HFF-Myc (cell line): ENCODE measurements at regions not wholly inside any gene's neighbourhood (a gene's known extent, or its start where the extent isn't known, plus 50 kb on each side); places are given as distances from the start of the nearest gene placed in this dataset.
"Not testable (repeated sequence)": the region's sequence is repeated elsewhere in the genome, so short reads cannot be mapped to it uniquely, and the experiment has no call there.

Experiments used
- DNase-seq: peaks from one replicate; pipeline ENCODE4 v3.0.0-alpha.2; 2011; ENCODE audit warnings: low read depth; ENCODE audit errors: extremely low read depth
- H3K4me3 ChIP-seq: replicated peaks from 2 replicates; pipeline ENCODE4 v1.5.1; 2011; ENCODE audit warnings: low read depth, mild to moderate bottlenecking, control low read depth, low read length
- TF ChIP-seq, protein P1 (sequence below): IDR thresholded peaks from 2 replicates; pipeline ENCODE4 v1.5.1; 2012; ENCODE audit warnings: mild to moderate bottlenecking, low read depth, low read length, control low read depth; ENCODE audit errors: missing control alignments

DNA sequence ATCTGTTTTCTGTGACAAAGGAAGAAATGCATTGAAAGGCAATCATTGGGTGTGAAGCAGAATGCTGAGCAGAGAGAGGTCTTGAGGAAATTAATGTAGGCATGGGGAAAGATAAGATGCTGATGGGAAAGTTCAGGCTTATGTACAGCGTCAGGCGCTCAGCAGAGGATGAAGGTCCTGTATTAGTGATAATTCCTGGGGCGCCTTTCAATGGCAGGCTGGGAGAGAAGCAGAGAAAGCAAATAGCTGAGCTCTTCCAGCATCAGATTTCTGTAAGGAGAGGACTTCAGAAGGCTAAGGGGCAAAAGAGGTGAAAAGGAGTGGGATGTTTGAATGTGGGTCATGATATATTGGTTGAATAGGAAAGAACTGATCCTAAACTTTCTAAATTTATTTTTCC, 129.8 kb downstream of the HNMT start:
- no peak overlapping the region for H3K4me3 ChIP-seq
- TF ChIP-seq, protein P1, sequence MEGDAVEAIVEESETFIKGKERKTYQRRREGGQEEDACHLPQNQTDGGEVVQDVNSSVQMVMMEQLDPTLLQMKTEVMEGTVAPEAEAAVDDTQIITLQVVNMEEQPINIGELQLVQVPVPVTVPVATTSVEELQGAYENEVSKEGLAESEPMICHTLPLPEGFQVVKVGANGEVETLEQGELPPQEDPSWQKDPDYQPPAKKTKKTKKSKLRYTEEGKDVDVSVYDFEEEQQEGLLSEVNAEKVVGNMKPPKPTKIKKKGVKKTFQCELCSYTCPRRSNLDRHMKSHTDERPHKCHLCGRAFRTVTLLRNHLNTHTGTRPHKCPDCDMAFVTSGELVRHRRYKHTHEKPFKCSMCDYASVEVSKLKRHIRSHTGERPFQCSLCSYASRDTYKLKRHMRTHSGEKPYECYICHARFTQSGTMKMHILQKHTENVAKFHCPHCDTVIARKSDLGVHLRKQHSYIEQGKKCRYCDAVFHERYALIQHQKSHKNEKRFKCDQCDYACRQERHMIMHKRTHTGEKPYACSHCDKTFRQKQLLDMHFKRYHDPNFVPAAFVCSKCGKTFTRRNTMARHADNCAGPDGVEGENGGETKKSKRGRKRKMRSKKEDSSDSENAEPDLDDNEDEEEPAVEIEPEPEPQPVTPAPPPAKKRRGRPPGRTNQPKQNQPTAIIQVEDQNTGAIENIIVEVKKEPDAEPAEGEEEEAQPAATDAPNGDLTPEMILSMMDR: no peak

DNA sequence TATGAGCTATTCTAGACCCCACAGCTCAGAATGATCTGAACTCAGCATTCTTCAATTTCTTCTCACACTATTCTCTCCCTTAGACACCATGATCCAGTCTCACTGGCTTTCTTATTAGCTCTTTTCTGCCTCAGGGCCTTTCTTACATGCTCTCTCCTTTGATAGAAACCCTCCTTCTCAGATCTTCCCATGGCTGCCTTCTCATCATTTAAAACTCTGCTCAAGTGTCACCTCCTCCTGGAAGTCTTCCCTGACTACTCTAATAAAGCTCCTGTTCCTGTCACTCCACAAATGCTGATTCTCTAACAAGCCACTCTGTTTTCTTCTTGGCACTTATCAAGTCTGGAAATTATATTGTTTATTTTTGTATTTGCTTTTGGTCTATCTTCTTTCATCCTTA, 131.1 kb downstream of the HNMT start:
- no peak overlapping the region for H3K4me3 ChIP-seq
- TF ChIP-seq, protein P1: no peak
- DNase-seq: no peak

More for the DNA sequence above, 129.8 kb downstream of the HNMT start:
- DNase-seq: no peak

DNA sequence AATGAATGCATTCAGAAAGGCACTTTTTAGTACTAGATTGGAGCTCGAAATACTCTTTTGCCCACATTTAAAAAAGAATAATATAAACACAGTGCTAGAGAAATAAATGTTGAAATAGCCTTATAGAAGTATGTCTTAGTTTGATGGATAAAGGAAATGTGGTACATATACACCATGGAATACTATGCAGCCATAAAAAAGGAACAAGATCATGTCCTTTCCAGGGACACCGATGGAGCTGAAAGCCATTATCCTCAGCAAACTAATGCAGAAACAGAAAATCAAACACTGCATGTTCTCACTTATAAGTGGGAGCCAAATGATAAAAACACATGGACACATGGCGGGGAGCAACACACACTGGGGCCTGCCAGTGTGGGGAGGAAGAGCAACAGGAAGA, 135.0 kb downstream of the HNMT start:
- DNase-seq, H3K4me3 ChIP-seq: not testable (repeated sequence)

DNA sequence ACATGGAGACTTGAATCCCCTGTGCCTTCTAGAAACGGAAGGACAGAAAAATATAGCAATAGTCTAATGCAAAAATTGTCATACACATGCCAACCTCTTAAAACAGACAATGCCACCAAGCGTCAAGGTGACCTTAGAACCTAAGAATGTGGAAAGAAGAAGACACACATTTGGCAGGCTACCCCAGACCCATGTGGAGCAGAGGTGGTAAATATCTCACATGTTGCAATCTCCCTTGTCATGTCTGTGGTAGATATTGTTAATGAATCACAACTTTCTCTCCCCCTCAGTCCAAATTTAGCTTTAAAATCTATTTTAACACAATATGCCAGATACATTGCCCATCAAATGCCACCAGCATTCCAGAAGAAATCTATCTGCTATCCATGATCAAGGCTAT, 137.4 kb downstream of the HNMT start:
- TF ChIP-seq, protein P1: no peak
- DNase-seq: no peak

DNA sequence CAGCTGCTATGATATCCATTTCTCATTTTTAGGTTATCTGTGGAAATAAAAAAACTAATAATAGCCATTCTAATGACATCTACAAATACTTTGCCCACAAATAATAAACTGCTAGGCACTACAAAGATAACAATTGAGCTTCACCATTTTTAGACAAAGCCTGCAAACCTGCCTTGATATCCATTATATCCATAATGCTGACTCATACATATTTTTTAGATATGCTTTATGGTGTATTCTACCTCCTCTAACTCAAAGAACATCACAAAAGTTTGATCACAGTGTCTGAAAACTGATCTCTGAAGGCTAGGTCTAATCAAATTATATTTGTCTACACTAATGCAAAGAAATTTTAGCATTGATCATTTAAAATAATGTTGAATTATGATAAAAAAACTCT, 138.4 kb downstream of the HNMT start:
- H3K4me3 ChIP-seq: no peak overlapping the region
- TF ChIP-seq, protein P1: no peak
- DNase-seq: no peak

More for the DNA sequence above, 137.4 kb downstream of the HNMT start:
- no peak overlapping the region for H3K4me3 ChIP-seq

DNA sequence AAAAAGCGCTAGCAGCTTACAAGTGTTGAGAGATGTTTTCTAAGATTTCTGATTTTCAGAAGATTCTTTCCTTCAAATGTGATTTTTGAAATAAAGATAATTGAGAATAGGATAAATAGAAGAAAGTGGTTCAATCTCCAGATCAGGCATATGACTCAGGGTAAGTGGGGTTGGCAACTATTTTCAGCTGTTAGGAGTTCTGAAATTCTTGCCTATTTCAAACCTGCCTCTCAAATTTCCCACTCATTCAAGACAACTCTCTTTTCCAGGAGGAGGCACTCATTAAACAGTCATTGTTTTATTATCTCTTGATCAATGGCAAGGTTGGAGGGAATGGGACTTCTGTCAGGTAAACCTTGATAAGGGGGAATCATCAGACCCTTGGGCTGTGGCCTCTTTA, 138.9 kb downstream of the HNMT start:
- no peak overlapping the region for H3K4me3 ChIP-seq
- DNase-seq: no peak
- TF ChIP-seq, protein P1: no peak

DNA sequence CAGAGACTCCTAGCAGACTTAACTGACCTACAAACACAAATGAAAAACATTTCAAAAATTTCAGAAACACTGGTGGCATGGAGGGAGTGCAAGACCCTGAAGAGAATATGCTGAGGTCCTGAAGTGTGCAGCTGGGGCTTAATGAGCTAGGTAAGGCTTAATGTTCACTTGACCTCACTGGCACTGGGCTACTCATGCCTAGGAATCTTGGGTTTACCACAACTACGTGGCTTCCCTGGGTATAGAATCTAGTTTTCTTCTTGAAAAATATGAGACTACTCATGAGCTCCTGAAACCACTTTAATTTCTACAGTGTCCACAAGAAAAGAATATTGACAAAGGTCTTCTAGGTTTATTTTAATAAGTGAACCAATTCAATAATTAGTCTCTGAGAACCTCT, 139.8 kb downstream of the HNMT start:
- no peak overlapping the region for H3K4me3 ChIP-seq
- DNase-seq: no peak
- TF ChIP-seq, protein P1: no peak
